ENCODE measurements at regions not wholly inside any gene's neighbourhood (a gene's known extent, or its start where the extent isn't known, plus 50 kb on each side); places are given as distances from the start of the nearest gene placed in this dataset.

DNA sequence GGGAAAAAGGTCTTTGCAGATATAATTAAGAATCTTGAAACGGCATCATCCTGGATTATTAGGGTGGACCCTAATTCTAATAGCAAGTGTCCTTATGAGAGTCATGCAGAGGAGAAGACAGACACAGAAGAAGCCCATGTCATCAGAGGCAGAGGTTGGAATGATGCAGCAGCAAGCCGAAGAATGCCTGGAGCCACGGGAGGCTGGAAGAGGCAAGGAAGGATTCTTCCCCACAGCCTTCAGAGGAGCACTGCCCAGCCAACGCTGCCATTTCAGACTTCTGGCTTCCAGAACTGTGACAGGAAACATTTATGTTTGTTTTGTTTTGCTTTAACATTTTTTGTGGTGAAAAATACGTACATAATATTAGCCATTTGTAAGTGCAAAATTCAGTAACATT lies 72.3 kb downstream of the MCFD2 start:
- TF ChIP-seq, protein P1, sequence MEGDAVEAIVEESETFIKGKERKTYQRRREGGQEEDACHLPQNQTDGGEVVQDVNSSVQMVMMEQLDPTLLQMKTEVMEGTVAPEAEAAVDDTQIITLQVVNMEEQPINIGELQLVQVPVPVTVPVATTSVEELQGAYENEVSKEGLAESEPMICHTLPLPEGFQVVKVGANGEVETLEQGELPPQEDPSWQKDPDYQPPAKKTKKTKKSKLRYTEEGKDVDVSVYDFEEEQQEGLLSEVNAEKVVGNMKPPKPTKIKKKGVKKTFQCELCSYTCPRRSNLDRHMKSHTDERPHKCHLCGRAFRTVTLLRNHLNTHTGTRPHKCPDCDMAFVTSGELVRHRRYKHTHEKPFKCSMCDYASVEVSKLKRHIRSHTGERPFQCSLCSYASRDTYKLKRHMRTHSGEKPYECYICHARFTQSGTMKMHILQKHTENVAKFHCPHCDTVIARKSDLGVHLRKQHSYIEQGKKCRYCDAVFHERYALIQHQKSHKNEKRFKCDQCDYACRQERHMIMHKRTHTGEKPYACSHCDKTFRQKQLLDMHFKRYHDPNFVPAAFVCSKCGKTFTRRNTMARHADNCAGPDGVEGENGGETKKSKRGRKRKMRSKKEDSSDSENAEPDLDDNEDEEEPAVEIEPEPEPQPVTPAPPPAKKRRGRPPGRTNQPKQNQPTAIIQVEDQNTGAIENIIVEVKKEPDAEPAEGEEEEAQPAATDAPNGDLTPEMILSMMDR (IDR thresholded peaks at IDR 0.05), result no peak
- no peak for TF ChIP-seq EP300 (IDR thresholded peaks at IDR 0.05)

Measured in A549 (cell line).